ENCODE measurements at regions not wholly inside any gene's neighbourhood (a gene's known extent, or its start where the extent isn't known, plus 50 kb on each side); places are given as distances from the start of the nearest gene placed in this dataset.

- no peak for DNase-seq (ENCODE audit: low read depth)
Measured at GRCh38 chr3:117117188-117117936, 407.8 kb downstream of the TUSC7 start.

GRCh38 chr3:117118604-117119003 lies 409.0 kb downstream of the TUSC7 start:
- no peak for DNase-seq (ENCODE audit: low read depth)
- TF ChIP-seq CTCF (IDR thresholded peaks at IDR 0.05; ENCODE audit: insufficient read depth, low read depth, low read length) = no peak
- no peak overlapping the region for H3K4me3 ChIP-seq (ENCODE audit: low read depth, low read length)

More at GRCh38 chr3:117117188-117117936, 407.8 kb downstream of the TUSC7 start:
- H3K4me3 ChIP-seq (ENCODE audit: low read depth, low read length) = no peak overlapping the region
- TF ChIP-seq CTCF (IDR thresholded peaks at IDR 0.05; ENCODE audit: insufficient read depth, low read depth, low read length) = no peak

GRCh38 chr3:117120014-117120413 lies 410.4 kb downstream of the TUSC7 start:
- no peak for DNase-seq (ENCODE audit: low read depth)
- no peak for TF ChIP-seq CTCF (IDR thresholded peaks at IDR 0.05; ENCODE audit: insufficient read depth, low read depth, low read length)
- H3K4me3 ChIP-seq (ENCODE audit: low read depth, low read length) = no peak overlapping the region

- no peak for TF ChIP-seq CTCF (IDR thresholded peaks at IDR 0.05; ENCODE audit: insufficient read depth, low read depth, low read length)
- DNase-seq (ENCODE audit: low read depth) = no peak
- no peak overlapping the region for H3K4me3 ChIP-seq (ENCODE audit: low read depth, low read length)
Measured at GRCh38 chr3:117122609-117123008, 413.0 kb downstream of the TUSC7 start.

- no peak overlapping the region for H3K4me3 ChIP-seq (ENCODE audit: low read depth, low read length)
- no peak for DNase-seq (ENCODE audit: low read depth)
- no peak for TF ChIP-seq CTCF (IDR thresholded peaks at IDR 0.05; ENCODE audit: insufficient read depth, low read depth, low read length)
Measured at GRCh38 chr3:117126460-117126859, 416.9 kb downstream of the TUSC7 start.

- no peak for DNase-seq (ENCODE audit: low read depth)
- H3K4me3 ChIP-seq (ENCODE audit: low read depth, low read length) = no peak overlapping the region
- TF ChIP-seq CTCF (IDR thresholded peaks at IDR 0.05; ENCODE audit: insufficient read depth, low read depth, low read length) = no peak
Measured at GRCh38 chr3:117126946-117127546, 417.5 kb downstream of the TUSC7 start.
